HG03135 (cell line): ENCODE measurements at regions not wholly inside any gene's neighbourhood (a gene's known extent, or its start where the extent isn't known, plus 50 kb on each side); places are given as distances from the start of the nearest gene placed in this dataset.
"Not testable (repeated sequence)": the region's sequence is repeated elsewhere in the genome, so short reads cannot be mapped to it uniquely, and the experiment has no call there.

Experiments used
- ATAC-seq: cut with Tn5 transposase; IDR thresholded peaks from one replicate; pipeline ENCODE4 v1.9.1; 2021; ENCODE audit warnings: mild to moderate bottlenecking, moderate library complexity; ENCODE audit not compliant: unreplicated experiment

DNA sequence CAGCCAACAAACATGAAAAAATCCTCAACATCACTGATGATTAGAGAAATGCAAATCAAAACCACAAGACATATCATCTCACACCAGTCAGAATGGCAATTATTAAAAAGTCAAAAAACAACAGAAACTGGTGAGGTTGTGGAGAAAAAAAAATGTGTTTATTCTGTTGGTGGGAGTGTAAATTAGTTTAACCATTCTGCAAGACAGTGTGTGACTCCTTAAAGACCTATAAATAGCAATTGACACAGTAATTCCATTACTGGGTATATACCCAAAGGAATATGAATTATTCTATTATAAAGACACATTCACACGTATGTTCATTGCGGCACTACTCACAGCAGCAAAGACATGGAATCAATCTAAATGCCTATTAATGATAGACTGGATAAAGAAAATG lies 427.3 kb upstream of the CHORDC1 start:
- ATAC-seq, result no peak

DNA sequence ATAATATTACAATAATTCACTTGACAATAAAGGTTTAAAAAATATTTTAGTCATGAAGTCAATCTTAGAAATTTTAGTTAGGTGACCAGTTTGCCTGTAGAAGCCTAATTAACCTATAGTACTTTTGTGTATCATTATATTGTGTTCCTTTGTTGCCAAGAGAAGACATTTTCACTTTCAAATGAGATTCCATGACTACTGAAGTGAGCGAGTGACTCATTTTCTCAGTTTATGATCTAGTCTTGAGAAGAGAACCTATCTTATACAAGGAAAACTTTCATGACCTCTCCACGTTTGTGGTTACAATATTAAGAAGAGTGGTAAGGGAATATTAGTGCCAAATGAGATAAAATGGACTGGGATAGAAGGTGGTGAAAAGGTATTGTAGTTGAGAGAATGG lies 423.9 kb upstream of the CHORDC1 start:
- ATAC-seq, result no peak

DNA sequence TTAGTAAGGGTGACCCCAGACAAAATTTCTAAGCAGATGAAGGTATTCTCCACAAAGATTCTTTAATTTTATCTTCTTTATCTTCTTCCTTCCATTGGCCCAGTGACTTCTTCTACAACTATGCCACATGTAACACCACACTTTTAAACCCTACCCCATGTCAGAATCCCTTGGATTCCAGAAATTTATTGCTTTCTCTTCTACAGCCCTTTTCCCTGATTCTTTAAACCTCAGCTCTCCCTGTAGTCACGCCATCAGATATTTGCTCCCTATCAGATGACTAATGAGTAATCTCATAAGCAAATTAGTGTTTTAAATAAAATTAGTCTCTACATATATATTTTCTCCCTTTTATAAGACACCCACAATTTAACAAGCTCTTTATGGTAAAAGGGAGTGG lies 423.4 kb upstream of the CHORDC1 start:
- no peak for ATAC-seq

DNA sequence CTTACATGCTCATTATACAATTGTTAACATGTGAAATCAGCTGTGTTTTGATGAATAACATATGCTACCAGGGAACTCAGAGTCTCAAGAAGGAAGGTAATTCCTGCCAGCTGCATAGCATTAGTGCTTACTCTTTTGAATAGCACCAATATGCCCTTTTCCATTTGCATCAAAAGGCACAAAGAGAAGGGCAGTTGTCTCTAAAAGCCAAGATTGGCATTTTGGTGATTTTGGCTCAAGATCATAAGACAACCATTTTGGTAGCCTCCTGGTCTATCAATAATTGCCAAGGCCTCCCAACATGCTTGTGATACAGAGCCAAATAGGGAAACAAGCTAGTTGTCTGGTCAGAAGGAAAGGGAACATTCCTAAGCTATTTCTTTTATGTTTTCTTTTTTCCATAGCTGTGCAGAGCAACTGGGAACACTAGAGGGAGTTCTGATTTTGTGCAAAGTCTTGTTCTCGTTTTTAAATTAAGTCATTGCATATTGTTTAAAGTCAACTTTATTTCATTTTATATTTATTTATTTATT lies 416.7 kb upstream of the CHORDC1 start:
- no peak for ATAC-seq

DNA sequence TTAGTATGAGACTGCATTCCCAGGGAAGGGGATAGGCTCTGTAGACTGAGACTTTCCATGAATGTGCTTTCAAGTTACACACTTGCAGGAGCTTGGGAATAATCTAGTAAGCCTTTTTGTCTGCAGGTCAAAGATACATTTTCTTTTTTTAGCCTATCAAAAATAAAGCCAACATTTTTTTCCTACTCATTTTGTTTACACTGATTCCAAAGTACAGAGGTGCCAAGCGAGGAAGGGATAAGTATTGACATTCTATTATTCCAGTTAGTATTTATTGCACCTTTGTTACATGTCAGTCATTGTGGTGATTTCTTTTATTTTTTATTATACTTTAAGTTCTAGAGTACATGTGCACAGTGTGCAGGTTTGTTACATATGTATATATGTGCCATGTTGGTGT lies 413.0 kb upstream of the CHORDC1 start:
- ATAC-seq, result no peak

DNA sequence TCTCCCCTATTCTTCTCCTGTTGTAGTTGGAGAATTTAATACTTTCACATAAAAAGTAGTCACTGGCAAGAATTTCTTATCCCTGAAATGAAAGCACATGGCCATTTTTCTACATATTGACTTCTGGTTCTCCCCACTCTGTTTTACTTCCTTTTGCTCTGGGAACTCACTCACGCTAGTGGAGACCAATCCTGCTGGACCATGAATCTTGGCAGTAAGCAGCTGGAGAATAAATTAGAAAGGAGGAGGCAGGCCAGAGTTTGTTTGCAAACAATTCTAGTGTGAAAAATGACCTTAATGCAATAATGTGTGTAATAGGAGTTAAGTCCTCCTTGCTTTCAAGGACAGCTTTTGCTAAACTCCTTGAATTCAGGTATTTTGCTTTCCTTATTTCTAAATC lies 412.3 kb upstream of the CHORDC1 start:
- no peak for ATAC-seq

DNA sequence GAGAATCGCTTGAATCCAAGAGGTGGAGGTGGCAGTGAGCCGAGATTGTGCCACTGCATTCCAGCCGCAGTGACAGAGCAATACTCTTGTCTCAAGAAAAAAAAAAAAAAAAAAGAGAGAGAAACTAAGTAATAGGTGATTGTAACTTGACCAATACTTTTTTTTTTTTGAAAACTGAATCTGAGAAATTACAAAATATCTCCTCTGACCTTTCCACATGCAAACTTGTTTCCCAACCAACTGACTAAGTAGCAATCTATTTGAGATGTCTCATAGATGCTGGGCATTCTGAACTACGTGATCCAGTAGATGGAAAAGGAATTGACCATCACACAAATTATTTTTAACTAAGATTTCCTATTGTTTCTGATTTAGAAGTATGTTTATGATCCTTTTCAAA lies 407.3 kb upstream of the CHORDC1 start:
- ATAC-seq, result no peak

DNA sequence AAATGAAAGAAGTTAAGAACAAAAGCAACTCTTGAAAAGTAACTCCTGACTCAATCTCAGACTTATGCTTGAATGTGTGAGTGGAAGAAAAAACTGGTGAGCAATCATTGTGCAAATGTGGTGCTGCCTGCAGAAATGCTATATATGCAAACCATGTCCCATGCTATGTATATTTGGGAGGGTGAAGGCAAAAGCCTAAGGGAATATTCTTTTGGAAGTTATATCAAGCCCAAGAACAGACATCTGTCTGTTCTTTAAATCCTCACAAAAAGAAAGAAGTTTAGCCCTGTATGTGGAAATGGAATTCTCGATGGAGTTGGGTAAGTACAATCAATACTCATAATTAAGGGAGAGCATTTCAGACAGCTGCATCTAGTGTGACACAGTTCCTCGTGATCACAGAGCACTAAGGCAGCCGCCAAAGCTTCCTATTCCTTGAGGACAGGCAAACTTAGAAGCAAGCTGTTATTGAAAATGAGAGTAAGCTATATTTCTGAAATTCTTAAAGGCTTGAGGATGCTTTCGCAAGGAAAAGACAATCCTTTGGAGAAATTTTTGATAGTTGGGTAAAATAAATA lies 406.5 kb upstream of the CHORDC1 start:
- ATAC-seq, result no peak

DNA sequence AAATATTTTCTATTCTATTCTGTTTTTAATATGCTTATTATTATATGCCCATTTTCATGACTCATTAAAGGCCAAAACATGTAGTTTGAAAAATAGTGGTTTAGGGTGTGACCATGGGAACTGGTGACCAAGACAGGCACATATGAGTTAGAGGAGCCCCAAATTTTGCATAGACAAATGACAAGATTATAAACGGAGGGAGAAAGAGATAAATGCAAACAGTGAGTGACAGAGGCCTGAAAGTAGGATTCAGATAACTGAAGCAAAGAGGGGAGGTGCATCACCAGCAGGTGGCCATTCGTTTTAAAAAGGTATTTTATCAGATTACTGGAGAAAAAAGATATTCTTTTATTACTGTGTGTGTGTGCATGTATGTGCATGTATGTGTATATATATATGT lies 391.5 kb upstream of the CHORDC1 start:
- no peak for ATAC-seq

DNA sequence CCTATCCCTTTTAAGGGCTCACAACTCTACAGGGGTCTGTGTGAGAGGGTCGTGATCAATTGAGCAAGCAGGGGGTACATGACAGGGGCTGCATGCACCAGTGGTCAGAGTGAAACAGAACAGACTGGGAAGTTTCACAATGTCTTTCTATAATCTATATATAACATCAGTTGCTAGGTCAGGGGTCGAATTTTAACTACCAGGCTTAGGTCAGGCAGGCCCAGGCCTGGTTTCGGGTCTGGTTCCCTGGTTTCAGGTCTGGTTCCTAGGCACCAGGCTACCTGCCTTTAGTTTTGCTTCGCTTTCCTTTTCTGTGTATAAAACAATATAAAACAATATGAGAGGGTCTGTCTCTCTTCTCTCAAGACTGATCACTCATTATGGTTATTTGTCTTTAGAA lies 390.2 kb upstream of the CHORDC1 start:
- not testable (repeated sequence) for ATAC-seq

DNA sequence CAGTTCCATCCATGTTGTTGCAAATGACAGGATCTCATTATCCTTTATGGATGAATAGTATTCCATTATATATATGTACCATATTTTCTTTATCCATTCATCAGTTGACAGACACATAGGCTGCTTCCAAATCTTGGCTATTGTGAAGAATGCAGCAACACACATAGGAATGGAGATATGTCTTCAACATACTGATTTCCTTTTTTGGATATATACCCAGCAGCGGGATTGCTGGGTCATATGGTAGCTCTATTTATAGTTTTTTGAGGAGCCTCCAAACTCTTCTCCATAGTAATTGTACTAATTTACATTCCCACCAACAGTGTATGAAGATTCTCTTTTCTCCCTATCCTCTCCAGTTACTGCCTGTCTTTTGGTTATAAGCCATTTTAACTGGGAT lies 383.9 kb upstream of the CHORDC1 start:
- no peak for ATAC-seq

DNA sequence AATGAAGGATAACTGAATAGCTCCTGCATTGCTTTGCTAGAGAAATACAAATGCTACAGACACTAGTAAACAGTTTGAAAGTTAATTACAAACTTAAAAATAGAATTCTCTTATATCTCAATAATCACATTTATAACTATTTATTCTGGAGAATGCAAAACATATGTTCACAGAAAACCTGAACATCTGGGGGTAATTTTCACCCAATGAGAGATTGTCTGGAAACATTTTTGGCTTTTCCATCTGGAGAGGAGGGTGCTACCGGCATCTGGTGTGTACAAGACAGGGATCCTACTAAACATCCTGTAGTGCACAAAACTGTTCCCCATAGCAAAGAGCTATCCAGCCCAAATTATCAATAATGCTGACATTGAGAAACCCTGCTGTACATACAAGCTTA lies 378.4 kb upstream of the CHORDC1 start:
- no peak for ATAC-seq

DNA sequence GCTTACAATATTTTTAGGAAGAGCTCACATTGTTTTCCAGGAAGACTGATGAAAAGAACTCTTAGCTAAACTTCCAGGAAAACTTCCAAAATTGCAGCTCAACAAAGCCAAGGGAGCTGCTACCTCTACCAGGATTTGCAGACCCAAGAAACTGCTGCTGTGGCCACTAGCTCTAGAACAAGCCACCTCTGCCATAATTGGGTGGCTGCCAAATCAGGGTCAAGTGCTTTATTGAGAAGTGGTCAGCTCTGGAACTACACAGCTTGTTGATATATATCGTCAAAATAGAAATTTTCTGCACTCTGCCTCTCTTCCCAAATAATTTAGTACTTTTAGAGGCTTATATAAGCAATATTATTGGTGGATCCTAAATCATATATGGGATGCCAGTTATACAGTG lies 371.8 kb upstream of the CHORDC1 start:
- no peak for ATAC-seq

DNA sequence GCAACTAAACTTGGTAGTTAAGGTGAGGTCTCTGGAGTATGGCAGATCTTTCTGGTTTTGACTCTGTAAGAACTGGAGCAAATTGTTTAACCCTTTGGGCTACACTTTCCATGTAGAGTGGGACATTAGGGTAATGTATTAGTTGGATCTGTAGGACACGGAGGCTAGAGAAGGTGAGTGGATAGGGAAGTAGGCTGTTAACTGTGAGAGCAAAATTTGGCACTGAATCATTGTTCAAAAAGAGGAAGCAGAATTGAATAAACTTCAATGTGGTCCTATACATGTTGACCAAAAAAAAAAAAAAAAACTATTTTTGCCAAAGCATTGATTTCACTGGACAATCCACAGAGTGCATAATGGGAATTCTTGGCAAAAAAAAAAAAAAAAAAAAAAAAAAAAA lies 370.2 kb upstream of the CHORDC1 start:
- no peak for ATAC-seq

DNA sequence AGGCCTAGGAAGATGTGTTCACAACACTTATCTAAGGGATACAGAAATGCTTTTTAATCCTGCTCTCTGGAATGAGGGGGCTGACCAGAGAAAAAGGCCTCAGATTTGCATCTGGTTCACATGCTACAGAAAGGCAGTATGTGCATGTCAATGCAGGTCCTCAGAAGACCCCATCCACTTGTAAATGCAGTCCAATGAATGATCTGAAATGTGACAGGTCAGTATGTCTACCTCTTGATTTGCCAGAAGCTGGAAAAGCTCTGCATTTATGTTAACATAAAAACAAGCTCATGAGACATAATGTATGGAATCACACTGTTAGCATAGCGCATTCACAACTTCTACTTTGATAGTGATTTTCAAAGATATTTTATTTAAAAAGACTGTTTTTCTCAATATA lies 367.4 kb upstream of the CHORDC1 start:
- ATAC-seq, result no peak

DNA sequence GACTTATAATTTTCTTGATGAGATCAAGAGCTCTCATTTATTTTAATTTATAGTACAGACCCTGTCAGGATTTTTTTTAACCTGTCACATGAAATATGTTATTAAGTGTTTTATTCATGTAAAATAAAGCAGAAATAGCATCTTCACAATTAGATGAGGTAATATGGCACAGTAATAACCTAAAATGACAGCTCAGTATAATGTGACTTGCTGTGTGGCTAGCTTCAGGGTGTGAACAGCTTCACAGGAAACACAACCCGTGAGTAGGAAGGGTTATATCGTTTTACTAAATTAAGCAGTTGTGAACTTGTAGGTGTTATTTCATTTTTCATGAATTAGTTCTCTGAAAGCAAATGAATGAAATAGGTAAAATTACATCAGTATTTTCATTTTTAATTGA lies 366.9 kb upstream of the CHORDC1 start:
- no peak for ATAC-seq

DNA sequence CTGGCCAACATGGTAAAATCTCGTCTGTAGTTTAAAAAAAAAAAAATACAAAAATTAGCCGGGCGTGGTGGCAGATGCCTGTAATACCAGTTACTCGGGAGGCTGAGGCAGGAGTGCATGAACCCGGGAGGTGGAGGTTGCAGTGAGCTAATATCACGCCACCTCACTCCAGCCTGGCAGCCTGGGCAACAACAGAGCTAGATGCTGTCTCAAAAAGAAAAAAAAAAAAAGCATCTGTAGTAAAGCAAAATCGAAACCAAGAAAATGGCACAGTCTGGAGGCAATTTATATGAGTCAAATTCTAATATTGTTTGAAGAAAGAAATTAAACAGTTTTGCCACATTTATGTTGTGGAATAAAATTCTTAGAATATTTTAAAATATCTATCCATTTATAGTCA lies 365.0 kb upstream of the CHORDC1 start:
- no peak for ATAC-seq

DNA sequence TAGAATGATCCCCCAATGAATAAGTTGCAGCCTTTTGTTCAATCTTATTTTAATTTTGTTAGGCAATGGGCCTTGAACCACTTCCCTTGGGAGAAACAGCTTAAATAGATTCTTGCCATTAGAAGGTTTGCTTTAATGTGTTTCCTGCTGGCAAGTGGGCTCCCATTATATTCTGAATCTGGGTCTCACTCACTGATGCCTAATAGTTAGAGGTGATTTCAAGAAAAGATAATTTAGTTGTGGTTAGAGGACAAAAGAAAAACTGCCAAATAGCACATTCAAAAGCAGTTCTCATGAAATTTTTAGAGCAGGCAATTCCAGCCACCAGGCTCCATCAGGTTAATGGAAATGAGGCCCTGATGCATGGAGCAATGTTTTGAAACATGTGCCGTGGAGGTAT lies 362.6 kb upstream of the CHORDC1 start:
- no peak for ATAC-seq

DNA sequence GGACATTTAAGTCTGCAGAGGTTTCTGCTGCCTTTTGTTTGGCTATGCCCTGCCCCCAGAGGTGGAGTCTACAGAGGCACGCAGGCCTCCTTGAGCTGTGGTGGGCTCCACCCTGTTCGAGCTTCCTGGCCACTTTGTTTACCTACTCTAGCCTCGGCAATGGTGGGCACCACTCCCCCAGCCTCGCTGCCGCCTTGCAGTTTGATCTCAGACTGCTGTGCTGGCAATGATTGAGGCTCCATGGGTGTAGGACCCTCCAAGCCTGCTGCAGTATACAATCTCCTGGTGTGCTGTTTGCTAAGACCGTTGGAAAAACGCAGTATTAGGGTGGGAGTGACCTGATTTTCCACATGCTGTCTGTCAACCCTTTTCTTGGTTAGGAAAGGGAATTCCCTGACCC lies 360.1 kb upstream of the CHORDC1 start:
- ATAC-seq, result not testable (repeated sequence)

DNA sequence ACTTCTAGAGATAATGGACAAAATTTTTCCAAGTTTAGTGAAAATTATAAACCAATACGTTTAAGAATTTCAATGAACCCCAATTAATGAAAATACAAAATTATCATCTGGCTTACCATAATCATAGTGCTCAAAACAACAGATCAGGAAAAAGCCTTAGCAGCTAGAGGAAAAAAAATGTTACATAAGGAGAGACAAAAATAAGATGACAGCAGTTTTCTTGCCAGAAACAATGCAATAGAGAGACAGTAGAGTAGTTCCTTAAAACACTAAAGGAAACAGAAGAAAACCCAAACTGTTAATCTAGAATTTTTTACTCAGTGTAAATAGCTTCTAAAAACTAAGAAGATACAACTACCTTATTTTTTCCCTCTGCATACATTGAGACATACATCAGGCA lies 341.7 kb upstream of the CHORDC1 start:
- ATAC-seq, result no peak

DNA sequence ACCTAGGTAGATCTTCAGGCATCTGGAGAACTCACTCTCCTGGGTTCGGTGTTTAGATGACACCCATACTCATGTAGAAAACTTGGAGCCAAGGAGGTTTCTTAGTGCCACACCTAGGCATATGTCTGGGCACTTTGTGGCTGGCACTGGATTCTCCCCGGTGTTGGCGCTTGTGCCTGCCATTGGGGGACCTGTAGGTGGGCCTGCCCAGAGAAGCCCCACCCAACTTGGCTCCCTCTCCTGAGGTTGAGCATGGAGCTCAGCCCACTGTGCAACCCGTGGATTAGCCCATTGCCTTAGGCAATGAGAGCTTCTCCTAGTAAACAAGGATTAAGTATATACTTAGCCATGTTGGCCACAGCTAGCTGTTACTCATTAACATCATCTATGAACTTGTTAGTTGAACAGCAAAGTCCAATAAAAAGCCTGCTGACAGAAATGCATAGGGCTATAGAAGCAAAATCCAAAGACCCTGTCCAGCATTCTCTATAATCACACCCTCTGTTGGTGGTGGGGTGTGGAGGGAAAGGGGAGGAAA lies 335.5 kb upstream of the CHORDC1 start:
- ATAC-seq, result no peak

DNA sequence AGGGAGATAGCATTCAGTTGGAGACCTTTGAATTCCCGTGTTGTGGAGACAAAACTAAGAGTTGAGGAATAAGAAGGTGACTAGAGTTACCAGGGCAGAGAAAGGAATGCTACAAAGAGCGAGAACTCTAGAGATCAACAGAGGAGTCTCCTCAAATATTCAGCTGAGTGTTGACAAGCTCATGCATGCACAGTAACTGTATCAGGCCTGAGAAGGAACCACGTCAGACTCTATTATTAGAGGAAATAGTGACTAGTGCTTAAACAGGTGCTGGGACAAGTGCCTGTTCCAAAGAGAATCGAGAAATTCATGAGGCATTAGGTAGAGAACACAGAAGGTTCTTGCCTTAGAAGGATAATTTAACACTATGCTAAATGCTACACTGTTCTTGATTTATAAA lies 333.8 kb upstream of the CHORDC1 start:
- ATAC-seq, result no peak

DNA sequence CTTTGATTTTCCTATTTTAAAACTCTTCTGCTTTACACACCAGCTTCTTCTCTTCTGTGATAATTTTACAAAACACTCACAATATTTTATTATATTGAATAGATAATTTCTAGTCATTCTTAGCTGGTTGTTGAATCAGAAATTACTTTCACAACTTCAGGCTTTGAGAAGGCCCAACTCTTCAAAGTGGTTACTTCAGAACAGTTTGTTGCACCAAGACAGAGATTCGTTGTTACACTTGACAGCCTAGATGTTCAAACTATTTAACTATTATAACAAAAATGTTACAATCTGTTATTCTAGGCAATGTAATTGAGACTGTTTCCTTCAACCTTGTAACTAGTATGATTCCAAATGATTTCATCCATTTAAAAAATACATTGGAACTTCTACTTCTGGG lies 333.2 kb upstream of the CHORDC1 start:
- no peak for ATAC-seq
